ENCODE measurements at regions not wholly inside any gene's neighbourhood (a gene's known extent, or its start where the extent isn't known, plus 50 kb on each side); places are given as distances from the start of the nearest gene placed in this dataset.

GRCh38 chr14:53896726-53897125 lies 59.9 kb downstream of the BMP4 start:
- no peak for DNase-seq

- no peak for DNase-seq
Observed at GRCh38 chr14:53894456-53894855, 62.2 kb downstream of the BMP4 start.

- DNase-seq = no peak
Observed at GRCh38 chr14:53893374-53893773, 63.3 kb downstream of the BMP4 start.

GRCh38 chr14:53890611-53891101 lies 66.0 kb downstream of the BMP4 start:
- no peak for DNase-seq

GRCh38 chr14:53888535-53889386 lies 67.9 kb downstream of the BMP4 start:
- no peak for DNase-seq

- DNase-seq = no peak
Observed at GRCh38 chr14:53885136-53885640, 71.4 kb downstream of the BMP4 start.

- no peak for DNase-seq
Observed at GRCh38 chr14:53884601-53885000, 72.0 kb downstream of the BMP4 start.

GRCh38 chr14:53883739-53884138 lies 72.9 kb downstream of the BMP4 start:
- DNase-seq = no peak

- DNase-seq = no peak
Observed at GRCh38 chr14:53882684-53883083, 73.9 kb downstream of the BMP4 start.

- DNase-seq = no peak
Observed at GRCh38 chr14:53881921-53882320, 74.7 kb downstream of the BMP4 start.

GRCh38 chr14:53881161-53881871 lies 75.3 kb downstream of the BMP4 start:
- no peak for DNase-seq

- DNase-seq = no peak
Observed at GRCh38 chr14:53880761-53881160, 75.9 kb downstream of the BMP4 start.

GRCh38 chr14:53879747-53880146 lies 76.9 kb downstream of the BMP4 start:
- DNase-seq = no peak

GRCh38 chr14:53879022-53879686 lies 77.5 kb downstream of the BMP4 start:
- no peak for DNase-seq

- DNase-seq = no peak
Observed at GRCh38 chr14:53875324-53875897, 81.2 kb downstream of the BMP4 start.

GRCh38 chr14:53874704-53875103 lies 81.9 kb downstream of the BMP4 start:
- DNase-seq = no peak

GRCh38 chr14:53872681-53873089 lies 83.9 kb downstream of the BMP4 start:
- DNase-seq = no peak

- DNase-seq = no peak
Observed at GRCh38 chr14:53871951-53872350, 84.7 kb downstream of the BMP4 start.

- DNase-seq = no peak
Observed at GRCh38 chr14:53871011-53871410, 85.6 kb downstream of the BMP4 start.

GRCh38 chr14:53865711-53866110 lies 90.9 kb downstream of the BMP4 start:
- DNase-seq = no peak

GRCh38 chr14:53861781-53862180 lies 94.8 kb downstream of the BMP4 start:
- DNase-seq = no peak

GRCh38 chr14:53858345-53858684 lies 98.3 kb downstream of the BMP4 start:
- no peak for DNase-seq

All from CD4-positive, alpha-beta T cell treated with Interleukin-4 for 4 hours (primary cell).